H1 (cell line): ENCODE measurements at regions not wholly inside any gene's neighbourhood (a gene's known extent, or its start where the extent isn't known, plus 50 kb on each side); places are given as distances from the start of the nearest gene placed in this dataset.

Experiments used
- MAX ChIP-seq: IDR thresholded peaks from 2 replicates; pipeline ENCODE4 v1.6.1; 2012; ENCODE audit warnings: inconsistent platforms
- NRF1 ChIP-seq: IDR thresholded peaks from 2 replicates; pipeline ENCODE4 v1.6.1; 2011; ENCODE audit warnings: mild to moderate bottlenecking, low read depth, low read length, improper control_type of control experiment
- SP1 ChIP-seq: IDR thresholded peaks from 2 replicates; pipeline ENCODE4 v1.6.1; 2011; ENCODE audit warnings: low read depth, low read length
- TAF1 ChIP-seq: IDR thresholded peaks from 2 replicates; pipeline ENCODE4 v1.6.1; 2011; ENCODE audit warnings: mild to moderate bottlenecking, low read depth, low read length

- TF ChIP-seq MAX (no peak), SP1 (no peak), NRF1 (no peak), TAF1 (no peak)
These were observed 195.7 kb upstream of the GALNT5 start for GRCh38 chr2:157061799-157062198.
